ENCODE measurements at regions not wholly inside any gene's neighbourhood (a gene's known extent, or its start where the extent isn't known, plus 50 kb on each side); places are given as distances from the start of the nearest gene placed in this dataset.
"Not testable (repeated sequence)": the region's sequence is repeated elsewhere in the genome, so short reads cannot be mapped to it uniquely, and the experiment has no call there.

GRCh38 chr3:152209776-152210175 is 59.0 kb upstream of the MBNL1 start:
- H3K9me3 Mint-ChIP-seq = peaks cover 7% of the 10 kb centered on the region
- ATAC-seq (ENCODE audit: low read depth) (no peak), DNase-seq (ENCODE audit: low spot score in 2 of 2) (no peak)
- H3K36me3 Mint-ChIP-seq = peaks cover 11% of the 10 kb centered on the region
- no peaks in the 10 kb centered on the region for H3K27me3 Mint-ChIP-seq
- no peak overlapping the region for H3K4me3 Mint-ChIP-seq
- H3K4me1 Mint-ChIP-seq = peaks cover 30% of the 10 kb centered on the region
- no peak overlapping the region for H3K27ac Mint-ChIP-seq

GRCh38 chr3:152210697-152211096 is 58.0 kb upstream of the MBNL1 start:
- Mint-ChIP-seq H3K36me3 (peaks cover 11% of the 10 kb centered on the region), H3K9me3 (peaks cover 7% of the 10 kb centered on the region), H3K27ac (no peak overlapping the region), H3K4me1 (peaks cover 25% of the 10 kb centered on the region), H3K27me3 (no peaks in the 10 kb centered on the region), H3K4me3 (no peak overlapping the region)
- no peak for ATAC-seq (ENCODE audit: low read depth)
- DNase-seq (ENCODE audit: low spot score in 2 of 2) = no peak

- Mint-ChIP-seq H3K4me3 (no peak overlapping the region), H3K27me3 (no peaks in the 10 kb centered on the region), H3K9me3 (peaks cover 7% of the 10 kb centered on the region), H3K27ac (no peak overlapping the region), H3K36me3 (peaks cover 10% of the 10 kb centered on the region), H3K4me1 (peaks cover 19% of the 10 kb centered on the region)
- no peak for DNase-seq (ENCODE audit: low spot score in 2 of 2)
- no peak for ATAC-seq (ENCODE audit: low read depth)
These were observed 57.1 kb upstream of the MBNL1 start for GRCh38 chr3:152211655-152212054.

GRCh38 chr3:152213203-152213602 is 55.5 kb upstream of the MBNL1 start:
- ATAC-seq (ENCODE audit: low read depth) (no peak), DNase-seq (ENCODE audit: low spot score in 2 of 2) (no peak)
- Mint-ChIP-seq H3K27me3 (no peaks in the 10 kb centered on the region), H3K27ac (peak overlapping the region; percentile 11), H3K4me3 (no peak overlapping the region), H3K4me1 (peaks cover 12% of the 10 kb centered on the region), H3K9me3 (peaks cover 6% of the 10 kb centered on the region), H3K36me3 (peaks cover 6% of the 10 kb centered on the region)

- Mint-ChIP-seq H3K4me3 (no peak overlapping the region), H3K36me3 (peaks cover 3% of the 10 kb centered on the region), H3K27me3 (no peaks in the 10 kb centered on the region), H3K9me3 (peaks cover 2% of the 10 kb centered on the region), H3K4me1 (peaks cover 14% of the 10 kb centered on the region), H3K27ac (no peak overlapping the region)
- no peak for ATAC-seq (ENCODE audit: low read depth)
- DNase-seq (ENCODE audit: low spot score in 2 of 2) = no peak
These were observed 54.8 kb upstream of the MBNL1 start for GRCh38 chr3:152213938-152214337.

- not testable (repeated sequence) for H3K9me3 Mint-ChIP-seq; DNase-seq (ENCODE audit: low spot score in 2 of 2); H3K27ac Mint-ChIP-seq; H3K4me3 Mint-ChIP-seq; H3K36me3 Mint-ChIP-seq; ATAC-seq (ENCODE audit: low read depth); H3K27me3 Mint-ChIP-seq
- peaks cover 23% of the 10 kb centered on the region for H3K4me1 Mint-ChIP-seq
These were observed 51.5 kb upstream of the MBNL1 start for GRCh38 chr3:152216960-152217865.

GRCh38 chr3:152218602-152219001 is 50.1 kb upstream of the MBNL1 start:
- H3K4me1 Mint-ChIP-seq = peaks cover 26% of the 10 kb centered on the region
- ATAC-seq (ENCODE audit: low read depth) (no peak), DNase-seq (ENCODE audit: low spot score in 2 of 2) (no peak)
- H3K36me3 Mint-ChIP-seq = no peaks in the 10 kb centered on the region
- no peaks in the 10 kb centered on the region for H3K9me3 Mint-ChIP-seq
- peak overlapping the region; percentile 10 for H3K4me3 Mint-ChIP-seq
- no peak overlapping the region for H3K27ac Mint-ChIP-seq
- no peaks in the 10 kb centered on the region for H3K27me3 Mint-ChIP-seq
